Limb (tissue), 2 donors: ENCODE measurements at regions not wholly inside any gene's neighbourhood (a gene's known extent, or its start where the extent isn't known, plus 50 kb on each side); places are given as distances from the start of the nearest gene placed in this dataset.

ENCODE experiments used
- DNase-seq, 2 donors: peaks; one replicate each; pipeline ENCODE4 v3.0.0-alpha.2; 2016; ENCODE audit errors: extremely low spot score in 2 of 2

GRCh38 chr13:104301171-104301975 lies 1235.2 kb upstream of the SLC10A2 start:
- DNase-seq = no peak

DNA sequence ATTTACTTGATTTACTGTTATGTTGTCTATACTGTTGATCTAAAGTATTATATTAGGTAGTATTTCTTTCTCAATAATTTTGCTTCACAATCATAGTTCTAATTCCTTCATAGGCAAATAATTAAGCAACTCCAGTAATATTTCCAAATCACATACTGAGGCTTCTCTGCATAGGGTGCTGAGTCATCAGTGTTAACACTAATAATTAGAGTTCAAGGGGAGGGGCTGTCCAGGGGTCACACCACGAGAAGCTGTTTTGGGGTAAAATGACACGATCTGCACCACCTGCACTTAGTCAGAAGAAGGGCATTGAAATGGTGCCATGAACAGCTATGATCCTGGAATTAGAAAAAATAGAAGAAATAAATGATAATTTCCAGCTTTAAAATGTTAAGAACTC lies 1230.9 kb upstream of the SLC10A2 start:
- no peak for DNase-seq

DNA sequence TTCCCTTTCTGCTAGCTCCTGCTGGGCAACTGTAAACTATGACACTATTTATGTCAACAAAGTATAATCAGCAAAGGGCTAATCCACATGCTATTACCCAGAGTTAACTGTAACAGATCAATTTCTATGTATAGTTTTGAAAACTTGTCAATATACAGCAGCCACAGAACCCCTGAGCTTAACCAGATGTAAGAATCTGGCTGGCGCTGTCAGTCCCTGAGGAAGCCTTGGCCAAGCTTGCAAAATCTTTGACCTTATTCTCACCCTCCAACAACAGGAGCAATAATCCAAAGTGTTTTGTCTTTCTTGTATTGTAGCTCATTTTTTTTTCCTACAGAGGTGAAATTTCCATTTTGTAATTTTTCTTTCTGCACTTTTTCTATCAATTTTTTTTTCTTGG lies 1230.1 kb upstream of the SLC10A2 start:
- no peak for DNase-seq

DNA sequence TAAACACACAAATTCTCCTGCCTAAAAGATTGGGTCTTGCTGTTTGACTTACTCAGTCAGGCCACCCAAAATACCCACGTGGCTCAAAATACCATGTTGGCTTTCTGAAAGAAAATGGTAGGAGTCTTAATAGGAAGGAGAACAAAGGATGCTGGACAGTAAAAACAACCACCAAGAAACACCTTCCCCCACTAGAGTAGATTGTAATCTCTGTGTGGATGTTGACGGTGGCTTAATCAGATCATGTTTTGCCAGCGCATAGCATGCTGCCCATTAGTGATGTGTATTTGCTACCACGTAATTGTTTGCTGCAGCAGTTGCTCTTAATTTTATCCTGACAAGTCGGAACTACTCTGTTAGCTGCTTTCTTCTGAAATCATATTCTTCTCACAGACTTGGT lies 1229.3 kb upstream of the SLC10A2 start:
- no peak for DNase-seq

- DNase-seq = no peak
These were observed 1223.2 kb upstream of the SLC10A2 start for GRCh38 chr13:104289400-104289799.

DNA sequence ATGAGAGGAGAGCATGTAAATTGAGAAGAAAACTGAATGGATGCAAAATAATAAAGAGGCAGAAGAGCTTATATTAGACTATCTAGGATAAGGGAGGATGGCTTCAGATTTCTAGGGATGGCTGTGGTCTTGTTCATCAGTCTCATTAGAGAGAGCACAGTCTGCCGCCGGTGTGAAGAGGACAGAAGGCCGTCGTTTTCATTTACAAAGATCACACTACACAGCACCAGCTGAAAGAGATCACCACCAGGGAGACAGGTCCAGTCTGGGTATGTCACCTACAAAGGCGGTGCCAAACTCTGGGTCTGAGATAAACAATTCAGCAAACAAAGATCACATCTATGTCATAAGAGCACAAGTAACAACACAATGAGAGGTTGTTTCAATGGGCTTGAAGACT lies 1222.3 kb upstream of the SLC10A2 start:
- DNase-seq = no peak

DNA sequence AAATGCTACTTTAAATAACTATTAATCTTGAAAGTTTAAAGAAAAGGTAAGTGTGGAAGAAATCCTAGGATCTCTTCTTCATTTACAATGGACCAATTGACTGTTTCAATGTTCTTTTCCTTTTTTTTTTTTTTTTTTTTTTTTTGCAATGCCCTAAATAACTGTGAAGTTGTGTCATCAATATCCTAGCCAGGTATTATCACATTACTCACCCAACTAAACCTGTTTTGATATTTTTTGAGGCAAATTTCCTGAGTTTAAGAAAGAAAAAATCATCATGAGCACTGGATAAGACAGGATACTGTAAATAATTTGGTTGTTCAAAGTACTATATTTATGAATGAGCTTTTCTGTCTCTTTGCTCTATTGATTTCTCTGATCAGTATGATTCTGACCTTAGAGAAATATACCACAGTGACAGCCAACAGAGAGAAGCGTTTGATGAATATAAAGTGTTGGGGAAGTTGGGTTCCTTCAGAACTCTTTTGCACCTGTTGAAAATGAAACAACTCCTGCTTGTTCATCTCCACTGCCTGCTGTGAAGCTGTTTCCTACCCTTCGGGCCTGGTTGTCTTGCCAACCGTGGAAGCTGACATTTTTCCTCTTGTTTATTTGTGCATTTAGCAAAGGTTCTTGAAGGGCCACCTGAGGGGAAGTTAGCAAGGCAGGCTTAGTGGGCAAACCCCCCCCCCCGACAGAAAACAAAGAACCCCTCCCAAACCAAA lies 1220.5 kb upstream of the SLC10A2 start:
- DNase-seq = no peak

DNA sequence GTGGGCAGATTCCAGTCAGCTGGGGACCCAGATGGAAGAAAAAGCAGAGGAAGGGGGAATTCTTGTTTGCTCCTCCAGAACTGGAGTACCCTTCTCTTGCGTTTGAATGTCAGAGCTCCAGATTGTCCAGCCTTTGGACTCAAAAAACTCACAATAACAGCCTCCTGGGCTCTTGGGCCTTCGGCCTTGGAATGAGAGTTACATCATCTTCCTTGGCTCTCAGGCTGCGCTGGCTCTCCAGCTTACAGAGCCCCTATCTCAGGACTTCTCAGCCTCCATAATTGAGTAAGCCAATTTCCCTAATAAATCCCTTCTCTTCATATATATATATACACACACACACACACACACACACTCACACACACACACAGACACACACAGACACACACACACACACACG lies 1215.7 kb upstream of the SLC10A2 start:
- DNase-seq = no peak

DNA sequence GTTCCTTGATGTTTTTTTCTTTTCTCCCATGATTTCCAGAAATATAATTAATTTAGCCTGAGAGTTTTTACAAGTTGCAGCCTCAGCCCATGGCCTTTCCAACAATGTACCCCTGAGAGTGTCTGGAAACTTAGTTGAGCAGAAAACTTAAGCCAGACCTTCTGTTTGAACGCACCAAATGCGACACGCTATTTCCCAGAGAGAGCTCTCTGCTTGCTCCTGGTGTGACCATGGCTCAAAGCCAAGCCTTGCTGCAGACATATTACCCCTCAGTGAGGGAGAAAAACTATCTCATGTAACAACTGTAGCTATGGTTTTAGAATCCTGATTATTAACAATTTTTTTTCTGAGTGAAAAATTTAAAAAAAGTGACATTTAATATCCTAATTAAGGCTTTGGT lies 1204.5 kb upstream of the SLC10A2 start:
- DNase-seq = peak in 1 of 2 donors; percentile 32

- no peak for DNase-seq
These were observed 1201.1 kb upstream of the SLC10A2 start for GRCh38 chr13:104267206-104267811.

GRCh38 chr13:104256701-104257100 lies 1190.5 kb upstream of the SLC10A2 start:
- DNase-seq = no peak

- DNase-seq = peak in 1 of 2 donors; percentile 7
These were observed 1187.0 kb upstream of the SLC10A2 start for GRCh38 chr13:104253063-104253680.

DNA sequence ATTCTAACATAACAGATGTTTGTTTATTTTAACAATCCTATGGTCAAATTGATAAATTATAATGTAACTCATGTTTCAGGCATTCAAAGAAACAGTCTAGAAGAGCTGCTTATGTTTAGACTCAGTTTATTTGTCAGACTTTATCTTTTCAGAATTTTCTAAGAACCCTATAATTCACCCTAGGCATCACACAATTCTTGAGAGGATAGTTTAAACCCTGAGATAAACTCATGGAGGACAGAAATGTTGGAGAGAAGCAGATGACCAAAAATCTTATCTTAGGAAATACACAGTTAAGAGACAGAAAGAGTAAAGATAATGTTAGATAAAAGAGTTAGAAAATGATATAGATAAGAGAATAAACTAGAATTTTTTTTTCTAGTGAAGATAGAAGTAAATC lies 1185.7 kb upstream of the SLC10A2 start:
- no peak for DNase-seq

DNA sequence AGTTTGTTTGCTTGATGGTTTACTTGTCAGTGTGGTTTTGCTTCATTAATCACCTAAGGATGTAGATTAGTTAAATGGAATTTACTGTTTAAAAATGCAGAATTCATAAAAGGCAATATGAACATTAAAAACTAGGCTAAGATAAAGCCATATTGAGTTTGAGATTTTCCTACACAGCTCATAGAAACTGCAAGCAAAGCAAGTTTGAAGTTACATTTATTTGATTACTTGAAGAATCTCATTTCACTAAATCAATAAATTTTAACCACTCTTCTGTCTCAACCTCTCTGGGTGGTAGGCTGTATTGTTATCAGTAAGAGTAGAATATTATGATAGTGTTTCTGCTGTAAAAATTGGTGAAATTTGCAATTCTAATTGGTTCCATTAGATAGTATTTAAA lies 1180.7 kb upstream of the SLC10A2 start:
- no peak for DNase-seq

GRCh38 chr13:104206450-104207044 lies 1140.3 kb upstream of the SLC10A2 start:
- no peak for DNase-seq

DNA sequence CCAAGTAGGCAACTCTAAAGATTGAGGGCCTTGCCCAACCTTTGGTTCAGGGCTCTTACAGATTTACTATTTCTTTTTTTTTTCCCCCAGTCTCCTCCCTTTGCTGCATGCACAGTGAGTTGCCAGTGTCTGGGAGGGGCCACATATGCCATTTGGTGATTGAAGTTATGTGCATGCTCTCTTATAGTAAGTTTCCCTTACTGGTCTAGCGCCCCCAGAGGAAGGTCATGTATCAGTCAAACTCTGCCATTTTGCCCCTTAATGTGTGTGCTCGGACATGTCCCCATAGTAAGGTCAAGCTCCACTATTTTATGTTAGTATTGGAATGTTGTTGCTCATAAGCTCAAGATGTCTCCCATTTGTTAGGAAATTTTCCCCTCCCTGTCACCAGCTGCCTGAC lies 1138.0 kb upstream of the SLC10A2 start:
- no peak for DNase-seq

DNA sequence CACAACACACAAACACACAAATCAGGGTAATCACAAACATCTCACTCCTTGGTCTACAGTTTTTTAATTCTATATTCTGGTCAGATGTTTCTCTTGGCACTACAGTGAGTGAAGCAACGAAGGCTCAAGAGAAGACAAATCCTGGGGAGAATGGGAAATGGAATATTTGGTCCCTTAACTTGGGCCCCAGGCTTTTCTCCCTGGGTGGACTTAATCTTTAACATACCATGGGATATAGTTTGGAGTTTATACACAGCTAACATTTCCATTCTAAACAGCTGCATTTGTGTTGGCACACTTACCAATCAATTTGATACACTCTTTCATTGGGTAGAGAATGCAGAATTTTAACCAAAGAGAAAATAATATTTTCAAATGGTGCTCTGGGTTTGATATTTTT lies 1132.6 kb upstream of the SLC10A2 start:
- peak in 1 of 2 donors; percentile 8 for DNase-seq

DNA sequence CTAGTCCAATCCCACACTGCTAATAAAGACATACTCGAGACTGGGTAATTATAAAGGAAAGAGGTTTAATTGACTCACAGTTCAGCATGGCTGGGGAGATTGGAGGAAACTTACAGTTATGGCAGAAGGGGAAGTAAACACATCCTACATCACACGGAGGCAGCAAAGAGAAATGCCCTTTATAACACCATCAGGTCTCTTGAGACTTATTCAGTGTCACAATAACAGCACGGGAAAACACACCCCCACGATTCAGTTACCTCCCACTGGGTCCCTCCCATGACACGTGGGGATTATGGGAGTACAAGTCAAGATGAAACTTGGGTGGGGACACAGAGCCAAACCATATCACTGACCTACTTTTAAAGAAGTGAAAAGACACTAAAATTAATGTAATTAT lies 1130.4 kb upstream of the SLC10A2 start:
- no peak for DNase-seq

- DNase-seq = no peak
These were observed 1115.5 kb upstream of the SLC10A2 start for GRCh38 chr13:104181526-104182231.

DNA sequence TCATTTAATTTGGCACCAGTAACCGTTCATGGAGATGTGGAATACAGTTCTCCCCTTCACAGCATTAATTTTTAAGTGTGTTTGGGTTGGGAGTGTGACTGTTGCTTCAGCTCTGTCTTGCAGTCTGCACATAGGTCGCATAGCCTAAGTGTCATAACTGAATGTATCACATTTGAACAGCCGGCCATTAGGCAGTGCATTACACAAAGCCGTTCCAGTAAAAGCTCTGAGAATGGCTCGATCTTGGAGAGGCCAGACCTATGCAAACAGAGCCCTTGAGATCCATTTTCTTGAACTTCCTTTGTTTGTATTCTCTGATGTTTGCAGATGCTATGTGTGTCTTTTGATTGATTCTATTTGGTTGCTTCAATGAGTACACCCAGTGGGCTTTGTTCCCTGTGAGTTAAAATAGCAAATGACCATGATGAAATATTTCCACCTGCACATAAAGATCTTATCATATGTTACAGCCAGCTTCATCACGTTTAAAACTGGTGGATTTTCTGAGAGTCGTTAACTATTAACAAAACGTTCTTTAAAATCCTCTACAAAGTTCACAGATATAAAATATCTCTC lies 1104.9 kb upstream of the SLC10A2 start:
- no peak for DNase-seq
